GM21717 (cell line): ENCODE measurements at regions not wholly inside any gene's neighbourhood (a gene's known extent, or its start where the extent isn't known, plus 50 kb on each side); places are given as distances from the start of the nearest gene placed in this dataset.

ENCODE experiments used
- ATAC-seq: cut with Tn5 transposase; IDR thresholded peaks from one replicate; pipeline ENCODE4 v1.9.1; 2021; ENCODE audit warnings: mild to moderate bottlenecking, moderate library complexity; ENCODE audit not compliant: unreplicated experiment

- no peak for ATAC-seq
These were observed 78.4 kb downstream of the INHBB start for GRCh38 chr2:120424274-120424796.

- no peak for ATAC-seq
These were observed 79.1 kb downstream of the INHBB start for GRCh38 chr2:120425014-120425413.

- ATAC-seq, result no peak
These were observed 82.8 kb downstream of the INHBB start for GRCh38 chr2:120428748-120429147.

- no peak for ATAC-seq
These were observed 83.9 kb downstream of the INHBB start for GRCh38 chr2:120429586-120430500.

- no peak for ATAC-seq
These were observed 84.5 kb downstream of the INHBB start for GRCh38 chr2:120430501-120430830.

DNA sequence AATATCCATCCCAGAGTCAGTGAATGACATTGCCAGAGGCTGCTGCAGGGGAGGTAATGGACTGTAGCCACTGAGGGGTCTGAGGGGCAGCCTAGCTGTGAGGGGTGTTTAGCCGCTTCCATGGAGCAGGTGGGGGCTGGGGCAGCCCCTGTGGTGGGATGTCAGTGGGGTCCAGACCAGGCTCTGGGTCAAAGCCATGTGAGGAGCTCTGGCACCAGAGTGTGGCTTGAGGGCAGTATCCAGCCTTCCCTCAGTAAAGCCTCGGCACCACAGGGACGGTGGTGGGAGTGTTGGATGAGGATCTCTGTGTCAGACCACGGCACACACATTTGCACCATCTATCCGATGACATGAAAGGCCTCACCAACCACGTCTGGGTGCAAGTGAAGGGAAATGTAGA lies 85.0 kb downstream of the INHBB start:
- ATAC-seq, result no peak

DNA sequence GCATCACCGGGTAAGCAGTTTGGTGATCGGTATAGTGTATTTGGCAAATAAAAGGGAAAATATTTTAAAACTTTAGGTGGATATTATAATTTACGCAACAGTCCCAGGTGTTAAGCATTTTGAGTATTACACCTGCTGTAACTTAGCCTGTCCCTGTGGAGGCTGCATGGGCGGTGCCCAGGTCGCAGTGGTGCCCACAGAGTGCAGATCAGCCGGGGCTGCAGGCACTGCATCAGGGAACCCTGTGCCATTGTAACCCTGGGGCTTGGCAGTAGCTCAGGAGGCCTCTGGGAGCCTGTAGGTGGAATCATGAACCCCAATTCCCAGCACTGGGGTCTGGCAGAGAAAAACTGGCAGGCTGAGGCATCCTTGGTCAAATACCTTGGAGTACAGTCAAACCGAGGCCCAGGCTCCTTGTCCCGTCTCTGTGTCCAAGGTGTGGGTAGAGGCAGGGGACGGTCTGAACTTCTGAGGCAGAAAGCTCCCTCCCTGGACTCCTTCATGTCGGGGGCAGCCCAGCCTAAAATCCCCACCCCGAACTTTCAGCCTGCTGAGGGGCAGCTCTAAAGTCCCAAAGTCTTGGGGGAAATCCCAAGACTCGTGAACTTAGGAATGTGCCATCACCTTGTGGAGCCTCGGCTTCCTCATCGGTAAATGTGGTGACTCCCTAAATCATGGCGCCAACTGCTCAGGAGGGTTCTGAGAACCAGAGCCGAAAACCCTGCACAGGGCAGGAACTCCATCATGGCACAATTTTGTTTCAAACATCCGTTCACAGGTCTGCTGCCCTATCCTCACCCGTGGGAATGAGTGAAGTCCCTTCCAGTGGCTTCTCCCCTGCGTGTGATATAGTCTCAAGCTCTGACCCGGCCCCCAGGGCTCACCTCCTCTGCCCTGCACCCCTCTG lies 85.7 kb downstream of the INHBB start:
- no peak for ATAC-seq

GRCh38 chr2:120432293-120432975 lies 86.5 kb downstream of the INHBB start:
- ATAC-seq, result no peak

DNA sequence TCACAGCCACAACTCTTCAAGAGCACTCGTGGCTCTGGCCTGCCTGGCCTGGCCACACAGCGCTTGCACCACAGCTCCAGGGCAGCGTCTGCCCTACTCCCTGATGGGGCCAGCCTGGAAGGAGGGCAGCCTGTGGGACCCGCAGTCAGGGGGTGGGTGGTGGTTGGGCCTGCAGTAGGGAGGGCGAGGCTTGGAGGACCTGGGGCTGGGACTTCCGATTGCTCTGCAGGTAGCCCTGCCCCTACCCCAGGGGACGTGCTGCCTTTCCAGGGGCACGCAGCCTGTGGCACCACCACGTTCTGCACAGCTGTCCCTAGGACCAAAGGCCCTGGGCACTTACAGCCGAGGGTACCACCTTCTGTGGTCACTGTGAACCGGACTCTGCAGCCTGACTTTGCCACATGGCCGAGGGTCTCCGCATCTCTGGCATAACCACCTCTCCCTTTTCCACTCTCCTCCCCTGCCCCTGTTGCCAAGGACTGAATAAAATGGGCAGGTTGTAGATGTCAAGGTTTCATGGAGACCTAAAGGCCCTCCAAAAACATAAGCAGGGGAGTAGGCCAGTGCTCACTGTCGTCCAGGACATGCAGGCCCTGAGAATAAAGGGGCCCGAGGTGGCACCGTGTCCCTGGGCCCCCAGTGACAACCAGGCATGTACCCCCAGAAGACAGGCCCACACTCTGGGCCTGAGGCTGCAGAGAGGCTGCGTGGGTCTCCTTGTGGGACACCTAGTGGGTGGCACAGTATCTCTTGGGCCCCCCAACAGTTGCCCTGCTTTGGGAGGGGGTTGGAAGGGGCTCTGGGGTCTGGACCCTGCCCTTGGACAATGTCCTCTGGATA lies 87.3 kb downstream of the INHBB start:
- ATAC-seq, result no peak

DNA sequence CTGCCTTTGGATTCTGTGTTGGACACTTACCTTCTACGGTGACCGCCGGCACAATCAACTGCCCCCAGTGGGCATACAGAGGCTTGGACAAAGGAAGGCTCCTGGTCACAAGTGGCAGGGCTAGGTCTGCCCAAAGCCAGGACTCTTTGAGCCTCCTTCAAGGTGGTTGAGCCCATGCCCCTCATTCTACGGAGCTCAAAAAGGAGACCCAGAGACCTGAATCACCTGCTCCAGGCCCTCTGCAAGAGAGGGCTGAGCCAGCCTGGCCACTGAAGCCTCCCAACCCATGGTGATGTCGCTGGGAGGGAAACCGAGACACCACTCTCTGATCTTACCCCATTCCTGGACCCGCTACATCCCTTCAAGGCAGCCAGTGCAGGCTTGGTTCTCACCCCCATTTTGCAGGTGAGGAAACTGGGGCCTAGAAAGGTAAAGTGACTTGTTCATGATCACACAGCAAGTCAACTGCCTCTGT lies 87.9 kb downstream of the INHBB start:
- ATAC-seq, result no peak

DNA sequence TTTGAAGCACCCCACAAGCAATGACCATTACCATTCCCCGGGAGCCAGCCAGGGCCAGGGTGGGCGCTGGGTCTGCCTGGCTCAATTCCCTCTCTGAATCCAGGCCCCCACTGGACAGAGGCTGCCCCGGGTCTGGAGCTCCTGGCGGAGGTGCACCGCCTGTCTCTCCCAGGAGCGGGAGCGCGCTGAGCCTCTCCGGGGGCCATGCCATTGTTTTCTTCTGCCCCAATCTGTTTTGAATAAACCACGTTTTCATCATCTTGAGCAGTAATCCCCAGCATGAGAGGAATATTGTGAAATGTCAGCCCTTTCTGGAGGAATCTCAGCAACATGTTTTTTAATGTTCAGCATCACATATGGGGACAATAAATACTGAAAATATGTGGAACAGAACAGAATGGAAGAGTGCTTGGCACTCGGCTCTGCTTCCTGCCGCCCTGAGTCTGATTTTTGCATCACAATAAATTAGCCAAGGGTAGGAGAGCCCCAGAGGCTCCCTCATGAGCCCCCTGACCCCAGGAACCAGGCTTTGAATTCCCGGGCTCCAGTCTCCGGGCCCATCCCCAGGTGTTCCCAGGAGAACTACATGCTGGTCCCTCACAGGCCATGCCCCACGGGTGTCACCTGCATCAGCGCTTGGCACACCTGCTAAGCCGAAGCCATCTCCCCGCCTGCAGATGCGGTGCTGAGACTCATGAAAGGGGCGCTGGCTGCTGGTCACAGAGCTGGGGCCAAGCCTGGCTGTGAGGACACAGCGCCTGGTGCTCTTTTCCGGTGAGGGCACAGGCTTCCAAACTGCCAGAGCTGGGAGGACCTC lies 88.8 kb downstream of the INHBB start:
- ATAC-seq, result no peak

GRCh38 chr2:120435671-120436459 lies 89.9 kb downstream of the INHBB start:
- ATAC-seq, result no peak

- no peak for ATAC-seq
These were observed 90.5 kb downstream of the INHBB start for GRCh38 chr2:120436460-120436739.

DNA sequence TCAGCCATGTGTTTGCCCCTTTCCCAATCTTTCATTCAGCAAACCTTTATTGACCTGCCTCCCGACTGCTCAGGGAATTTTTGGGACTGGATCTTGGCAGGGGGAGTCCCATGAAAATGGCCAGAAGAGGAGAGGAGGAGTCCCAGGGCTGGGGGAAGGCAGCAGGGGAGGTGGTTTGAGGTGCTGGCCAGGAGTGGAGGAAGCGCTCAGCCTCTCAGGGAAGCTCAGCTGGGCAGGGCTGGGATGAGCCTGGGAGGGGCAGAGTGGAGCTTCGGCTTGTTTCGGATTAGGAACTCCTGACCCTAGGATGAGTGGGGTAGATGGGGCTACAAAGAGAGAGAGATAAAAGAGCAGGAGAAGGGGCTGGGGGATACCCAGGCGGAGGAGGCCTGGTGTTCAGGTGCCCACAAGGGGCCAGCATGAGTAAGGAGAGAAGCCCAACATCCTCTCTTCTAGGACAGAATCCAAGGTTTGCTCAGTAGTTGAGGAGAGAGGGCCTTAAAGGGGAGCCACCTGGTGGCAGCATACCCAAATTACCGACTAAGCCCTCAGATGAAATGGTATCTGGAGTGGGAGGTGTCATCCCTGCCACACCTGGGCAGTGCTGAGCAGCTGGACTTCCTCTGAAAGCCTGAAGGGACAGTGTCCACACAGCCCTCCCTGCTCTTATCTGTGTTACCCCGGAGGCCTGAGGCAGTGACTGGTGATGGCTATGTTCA lies 91.1 kb downstream of the INHBB start:
- no peak for ATAC-seq

GRCh38 chr2:120437604-120438000 lies 91.7 kb downstream of the INHBB start:
- no peak for ATAC-seq

- no peak for ATAC-seq
These were observed 92.5 kb downstream of the INHBB start for GRCh38 chr2:120438301-120439066.

GRCh38 chr2:120439067-120439368 lies 93.1 kb downstream of the INHBB start:
- ATAC-seq, result no peak
